ENCODE measurements at regions not wholly inside any gene's neighbourhood (a gene's known extent, or its start where the extent isn't known, plus 50 kb on each side); places are given as distances from the start of the nearest gene placed in this dataset.

DNA sequence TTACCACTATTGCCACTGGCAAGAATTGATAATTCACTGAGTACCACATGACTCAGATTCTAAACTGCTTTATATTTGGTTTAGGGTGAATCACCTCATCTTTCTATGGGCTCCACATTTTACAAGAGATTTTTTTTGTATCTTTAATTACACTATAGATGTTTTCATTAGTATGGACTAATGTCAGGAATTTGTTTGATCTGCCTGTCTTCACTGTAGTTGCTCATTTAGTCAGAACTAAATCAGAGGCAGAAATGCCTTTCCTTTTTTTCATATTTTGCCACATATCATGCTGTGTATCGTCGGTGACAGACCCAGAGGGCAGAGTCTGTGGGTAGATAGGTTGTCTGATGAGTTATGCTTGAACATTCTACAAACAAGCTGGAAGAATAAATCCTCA lies 524.1 kb downstream of the METTL15 start:
- DNase-seq, result no peak

DNA sequence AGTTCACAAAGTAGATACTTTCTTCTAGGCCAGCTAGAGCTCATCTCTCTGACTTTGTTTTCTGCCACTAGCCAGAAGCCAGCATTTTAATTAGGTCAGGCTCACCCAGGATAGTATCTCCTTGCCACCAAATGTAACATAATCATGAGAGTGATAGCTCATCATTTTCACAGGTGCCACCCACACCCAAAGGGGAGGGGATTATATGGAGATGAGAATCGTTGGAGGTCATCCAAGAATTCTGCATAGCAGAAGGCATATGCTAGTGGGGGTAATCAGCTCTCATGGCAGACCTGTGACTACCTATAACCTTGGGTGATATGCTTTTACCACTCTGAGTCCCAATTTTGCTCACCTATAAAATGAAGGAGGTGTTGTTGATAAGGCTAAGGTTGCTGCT lies 523.0 kb downstream of the METTL15 start:
- no peak for DNase-seq

DNA sequence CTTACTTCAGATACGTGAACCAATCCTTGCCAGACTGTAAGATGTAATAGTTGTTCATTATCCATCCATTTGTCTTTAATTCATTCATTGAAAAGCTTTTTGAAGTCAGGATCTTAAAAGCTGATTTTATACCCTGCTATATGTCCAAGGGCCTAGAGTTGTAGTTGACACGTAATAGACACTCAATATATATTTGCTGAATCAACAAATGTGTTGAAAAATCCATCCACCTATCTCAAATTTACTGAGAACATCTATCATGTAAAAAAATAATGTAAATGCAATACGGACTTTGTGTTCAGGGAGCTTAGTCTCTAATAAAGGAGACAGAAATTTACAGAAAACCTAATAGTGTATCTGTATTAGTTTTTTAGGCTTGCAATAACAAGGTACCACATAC lies 521.0 kb downstream of the METTL15 start:
- no peak for DNase-seq

DNA sequence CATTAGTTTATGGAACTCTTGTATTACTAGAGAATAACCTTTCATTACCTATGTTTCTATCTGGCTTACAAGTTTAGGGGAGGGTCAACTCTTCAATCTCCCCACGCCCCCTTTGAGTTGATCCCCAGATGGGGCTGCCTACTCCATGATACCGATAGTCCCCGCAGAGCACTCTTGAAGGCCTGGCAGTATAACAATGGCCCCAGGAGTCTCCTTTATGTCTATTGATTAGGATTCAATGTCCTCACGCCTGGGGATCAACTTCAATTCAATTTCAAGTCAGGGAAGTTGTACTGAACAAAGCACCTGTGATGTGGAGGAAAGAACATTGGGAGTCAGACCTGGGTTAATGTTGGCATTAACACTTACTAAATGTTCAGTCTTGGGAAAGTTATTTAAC lies 520.2 kb downstream of the METTL15 start:
- DNase-seq, result no peak

DNA sequence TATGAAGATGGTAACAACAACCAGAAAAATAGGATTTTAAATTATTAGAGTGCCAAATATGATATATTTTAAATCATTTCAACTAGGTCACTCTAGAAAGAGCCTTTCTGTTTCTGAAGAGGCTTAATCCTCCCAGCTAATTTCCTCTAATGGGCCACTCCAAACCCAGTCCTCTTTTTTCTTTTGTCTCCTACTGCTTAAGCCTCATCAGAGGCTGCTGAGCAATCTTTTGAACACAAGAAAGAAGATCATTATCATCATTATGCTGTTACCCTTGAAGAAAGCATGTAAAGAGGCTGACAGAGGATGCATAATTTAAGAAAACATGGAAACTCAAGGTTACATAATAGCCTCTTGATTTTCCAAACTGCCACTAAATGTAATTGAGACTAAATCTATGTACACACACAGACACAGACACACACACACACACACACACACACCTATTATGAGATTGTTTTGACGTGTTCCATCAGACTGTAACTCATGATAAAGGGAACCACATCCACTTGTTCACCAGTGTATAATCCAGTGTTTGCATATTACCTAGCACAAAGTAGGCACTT lies 519.6 kb downstream of the METTL15 start:
- DNase-seq, result no peak

DNA sequence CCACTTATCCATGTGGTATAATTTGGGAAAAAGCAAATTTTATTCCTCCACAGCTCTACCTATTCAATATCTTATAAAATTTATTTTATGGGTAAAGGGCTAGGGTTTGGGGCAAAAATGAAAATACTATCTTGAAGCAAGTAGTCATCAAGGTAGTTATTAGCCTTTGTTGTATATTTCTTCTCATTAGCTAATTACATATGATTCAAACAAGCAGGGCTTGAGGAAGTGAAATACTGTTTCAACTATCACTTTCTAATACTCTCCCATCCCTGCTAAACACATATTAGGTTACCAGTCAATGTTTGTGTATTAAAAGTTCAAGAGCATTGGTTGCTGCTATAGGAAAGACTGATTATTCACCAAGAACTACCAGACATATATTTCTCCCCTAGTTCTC lies 517.3 kb downstream of the METTL15 start:
- no peak for DNase-seq

DNA sequence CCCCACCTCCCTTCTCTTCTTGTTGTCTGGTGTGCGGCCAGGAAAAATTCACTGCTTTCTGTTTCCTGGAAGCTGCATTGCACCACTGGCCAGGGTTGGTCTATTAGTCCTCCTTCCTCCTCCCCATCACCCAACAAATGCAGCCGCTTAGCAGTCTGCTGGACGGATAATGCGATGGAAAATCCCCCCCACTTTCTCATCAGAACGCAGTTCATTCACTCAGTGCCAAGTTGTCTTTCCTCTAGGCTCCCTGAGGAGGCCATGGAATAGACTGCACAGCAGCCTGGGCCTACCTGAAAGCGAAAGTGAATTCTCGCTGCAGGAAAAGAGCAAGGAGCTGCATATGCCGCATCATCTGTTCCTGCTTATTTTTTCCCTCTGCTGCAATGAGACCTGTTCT lies 513.6 kb downstream of the METTL15 start:
- DNase-seq, result no peak

DNA sequence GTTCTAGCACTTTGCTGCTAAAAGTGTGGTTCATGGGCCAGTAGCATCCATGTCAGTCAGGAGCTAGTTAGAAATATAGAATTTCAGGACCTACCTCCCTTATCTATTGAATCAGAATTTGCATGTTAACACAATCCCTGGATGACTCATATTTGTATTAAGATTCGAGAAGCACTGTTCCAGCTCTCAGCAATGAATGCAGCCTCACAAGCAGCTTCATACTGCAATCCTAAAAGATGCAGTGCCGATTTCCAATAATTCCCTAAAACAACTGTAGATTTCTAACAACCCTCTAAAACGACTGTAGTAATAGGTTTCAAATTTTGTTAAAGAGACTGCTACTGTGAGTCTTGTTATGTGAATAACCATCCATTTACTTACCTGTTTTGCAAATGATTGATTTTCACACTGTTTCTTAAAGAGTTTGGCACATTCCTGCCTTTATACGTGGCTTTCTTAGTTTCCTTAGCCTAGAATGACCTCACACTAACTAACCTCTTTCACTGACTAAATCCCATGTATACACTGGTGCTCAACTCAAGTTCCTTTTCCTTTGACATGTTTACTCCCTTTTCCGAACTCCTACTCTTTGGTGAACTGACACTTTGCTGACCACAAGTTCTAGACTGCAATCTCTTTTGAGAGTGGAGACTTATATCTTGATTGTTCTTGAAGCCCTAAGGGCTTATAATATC lies 511.8 kb downstream of the METTL15 start:
- no peak for DNase-seq

DNA sequence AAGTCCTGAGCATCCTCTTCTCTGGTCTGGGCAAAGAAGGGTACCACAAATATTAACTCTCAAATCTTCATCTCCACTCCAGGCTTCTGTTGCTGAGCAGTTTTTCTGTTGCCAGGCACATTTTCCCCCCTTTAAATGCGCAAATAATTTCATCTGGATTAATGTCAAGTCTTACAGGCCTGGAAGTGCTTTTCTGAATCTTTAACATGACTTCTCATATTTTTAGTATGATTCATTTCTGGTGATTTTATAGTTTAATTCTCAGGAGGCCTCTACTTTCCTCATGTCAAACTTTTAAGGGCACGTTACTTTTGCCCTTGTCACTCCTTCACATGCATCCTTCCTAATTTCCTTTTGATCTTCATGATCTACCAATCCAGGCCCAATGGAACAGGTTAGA lies 510.2 kb downstream of the METTL15 start:
- no peak for DNase-seq

DNA sequence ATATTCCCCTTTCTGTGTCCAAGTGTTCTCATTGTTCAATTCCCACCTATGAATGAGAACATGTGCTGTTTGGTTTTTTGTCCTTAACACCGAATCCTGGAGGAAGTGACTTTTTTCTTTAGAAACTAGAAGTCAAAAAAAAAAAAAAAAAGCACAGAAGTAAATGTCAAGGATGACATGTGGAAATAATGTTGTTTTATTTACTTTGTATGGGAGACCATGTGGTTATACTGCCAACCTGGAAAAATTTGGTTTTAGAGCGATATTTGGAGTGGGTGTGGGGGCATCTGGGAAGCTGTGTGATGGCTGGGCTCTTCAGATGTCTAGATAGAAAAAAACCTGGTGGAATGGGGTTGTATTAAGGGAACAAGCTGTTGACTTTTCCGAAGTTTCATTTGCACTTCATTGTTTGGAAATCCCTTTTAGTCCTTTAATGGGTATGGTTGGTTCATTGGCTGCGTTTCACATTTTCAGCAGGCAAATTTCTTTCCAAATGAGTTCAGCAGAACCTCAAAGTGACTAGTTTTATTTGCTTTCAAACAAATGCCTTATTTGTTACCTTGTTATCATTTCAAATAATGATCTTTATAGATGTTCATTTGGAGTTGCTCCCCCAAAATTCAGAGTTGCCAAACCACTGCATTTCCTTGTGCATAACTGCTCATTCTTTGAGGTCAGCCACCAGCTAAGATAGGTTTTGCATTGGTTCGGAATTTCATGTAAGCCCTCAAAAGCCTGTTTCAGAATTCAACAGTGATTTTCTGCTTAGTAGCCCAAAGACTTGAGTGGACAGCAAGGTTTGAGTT lies 508.2 kb downstream of the METTL15 start:
- no peak for DNase-seq

DNA sequence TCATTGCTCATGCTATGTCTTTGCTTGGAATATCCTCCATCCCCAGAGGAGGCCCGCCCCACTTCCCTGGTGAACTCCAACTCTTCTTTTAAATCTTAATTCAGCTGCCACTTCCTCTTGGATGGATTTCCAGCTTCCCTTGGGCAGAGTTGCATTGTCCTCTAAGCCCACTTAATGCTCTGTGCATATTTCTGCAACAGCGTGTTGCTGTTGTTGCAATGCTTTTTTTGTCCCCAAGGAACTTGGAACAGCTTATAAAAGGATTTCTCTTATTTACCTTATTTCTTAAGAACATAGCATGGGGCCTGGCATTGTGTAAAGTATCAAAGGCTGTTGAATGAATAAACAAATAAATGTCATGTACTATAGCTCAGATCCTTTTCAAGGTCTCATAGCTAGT lies 507.4 kb downstream of the METTL15 start:
- no peak for DNase-seq

DNA sequence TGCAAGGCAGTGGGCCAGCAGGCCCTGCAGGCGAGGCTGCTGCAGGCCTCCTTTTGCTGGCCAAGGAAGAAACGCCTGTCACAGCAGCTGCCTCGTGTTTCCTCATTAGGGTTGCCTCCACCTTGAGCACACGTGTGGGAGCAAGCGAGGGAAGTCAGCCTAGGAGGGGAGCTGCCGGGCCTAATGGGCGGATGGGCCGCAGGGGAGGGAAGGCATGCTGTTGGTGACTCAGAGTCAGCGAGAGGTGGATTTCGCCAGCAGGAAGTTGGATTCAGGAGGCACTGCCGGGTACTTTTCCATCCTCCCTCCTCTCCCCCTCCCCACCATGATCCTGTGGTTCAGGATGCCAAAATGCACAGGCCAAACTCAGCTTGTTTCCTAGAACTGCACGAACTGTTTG lies 498.7 kb downstream of the METTL15 start:
- DNase-seq, result no peak

DNA sequence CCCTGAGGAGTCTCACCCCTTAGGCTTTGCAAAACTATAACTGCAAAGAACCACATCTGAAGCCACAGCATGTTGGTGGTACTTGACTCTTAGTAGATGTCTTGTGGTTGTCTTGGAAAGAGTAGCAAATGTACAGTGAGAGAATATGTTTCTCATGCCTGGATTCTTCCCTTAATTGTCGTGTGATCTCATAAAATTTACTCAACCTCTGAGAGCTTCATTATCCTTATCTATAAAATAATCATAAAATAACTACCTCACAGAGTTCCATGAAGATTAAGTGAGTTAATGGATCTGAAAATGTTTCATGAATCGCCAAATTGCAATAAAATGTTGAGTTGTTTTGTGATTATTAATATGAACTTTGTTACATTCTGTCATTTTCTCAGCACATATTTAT lies 491.5 kb downstream of the METTL15 start:
- no peak for DNase-seq

DNA sequence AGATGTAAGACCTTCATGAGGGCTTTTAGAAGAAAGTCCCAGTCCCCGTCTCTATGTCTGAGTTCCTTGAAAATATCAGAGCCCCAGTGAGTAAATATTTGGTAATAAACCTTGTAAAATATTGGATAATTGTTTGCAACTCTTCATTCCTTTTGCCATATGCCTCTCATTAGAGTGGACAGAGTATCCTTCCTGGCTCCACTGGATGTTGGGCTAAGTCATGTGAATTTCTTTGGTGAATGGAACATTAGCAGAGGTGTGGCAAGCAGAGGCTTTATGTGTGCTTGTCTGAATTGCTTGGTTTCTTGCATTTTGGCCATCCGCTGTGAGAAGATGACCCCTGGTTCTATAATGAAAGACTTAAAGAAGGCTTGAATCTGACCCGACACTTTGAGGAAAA lies 490.3 kb downstream of the METTL15 start:
- no peak for DNase-seq

DNA sequence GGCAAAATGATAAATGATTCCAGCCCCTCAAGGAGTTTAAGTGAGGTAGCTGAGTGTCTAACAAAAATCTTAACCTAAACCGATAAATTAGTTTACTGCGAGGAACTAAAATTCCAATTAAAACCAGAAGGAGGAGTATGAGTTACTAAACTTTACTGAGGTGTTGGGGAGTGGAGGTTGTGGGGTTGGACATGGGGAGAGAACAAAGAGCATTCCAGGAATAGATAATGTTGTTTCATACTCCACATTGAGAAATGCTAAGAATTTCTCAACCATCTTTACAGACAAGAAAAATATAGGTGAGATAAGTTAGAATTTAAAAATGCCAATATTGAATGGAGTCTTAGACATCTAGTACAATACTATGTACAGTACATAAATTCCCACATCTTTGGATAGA lies 488.6 kb downstream of the METTL15 start:
- no peak for DNase-seq

DNA sequence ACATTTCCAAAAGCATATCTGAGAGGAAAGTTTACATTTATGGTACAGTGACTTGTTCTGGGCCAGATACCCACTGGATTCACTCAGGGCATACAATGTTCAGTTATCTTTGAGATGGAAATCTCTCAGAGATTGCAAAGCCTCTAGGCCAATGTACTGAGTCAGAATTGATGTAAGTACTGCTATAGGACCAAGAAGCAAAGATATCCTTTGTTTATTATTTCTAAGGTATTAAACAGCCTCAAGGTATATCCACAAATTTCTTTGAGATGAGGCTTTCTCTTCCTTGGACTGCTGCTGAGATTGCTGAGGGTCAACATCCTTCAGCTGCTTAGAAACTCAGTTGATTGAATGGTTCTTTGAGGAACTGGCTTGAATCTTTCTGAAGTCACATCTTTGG lies 484.0 kb downstream of the METTL15 start:
- DNase-seq, result no peak

DNA sequence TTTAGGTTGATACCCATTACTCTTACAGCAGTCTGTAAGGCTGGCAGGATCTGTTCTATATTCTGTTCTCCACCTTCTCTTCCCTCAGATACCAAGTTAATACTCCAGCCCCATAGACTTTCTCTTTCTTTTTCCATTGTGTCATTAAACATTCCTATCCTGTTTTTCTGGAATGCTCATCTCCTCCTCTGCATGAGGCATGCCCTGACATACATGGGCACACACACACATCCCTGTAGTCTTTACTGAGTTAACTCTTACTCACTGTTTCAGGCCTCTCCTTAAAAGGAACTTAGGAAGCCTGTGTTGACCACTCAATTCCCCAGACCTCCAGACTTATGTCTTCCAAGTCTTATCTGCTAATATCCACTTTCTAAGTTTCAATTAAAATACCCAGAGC lies 476.8 kb downstream of the METTL15 start:
- DNase-seq, result no peak

DNA sequence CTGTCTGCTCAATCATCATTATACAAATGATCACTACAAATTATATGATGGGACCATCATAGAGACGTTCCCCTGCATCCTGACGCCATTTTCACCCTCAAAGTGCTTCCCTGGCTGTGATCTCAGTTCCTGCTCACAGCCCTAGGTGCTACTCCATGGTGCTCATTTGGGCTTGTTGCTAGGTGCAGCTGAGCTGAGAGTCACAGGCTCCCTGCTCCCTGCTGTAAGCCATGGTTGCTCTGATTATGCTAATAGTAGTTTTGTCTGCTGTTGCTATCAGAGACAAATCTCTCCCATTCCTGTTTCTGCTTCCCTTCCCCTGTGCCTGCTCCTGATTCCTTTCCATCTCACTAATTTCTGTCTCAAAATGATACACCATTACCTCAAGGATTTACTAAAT lies 474.3 kb downstream of the METTL15 start:
- DNase-seq, result no peak

DNA sequence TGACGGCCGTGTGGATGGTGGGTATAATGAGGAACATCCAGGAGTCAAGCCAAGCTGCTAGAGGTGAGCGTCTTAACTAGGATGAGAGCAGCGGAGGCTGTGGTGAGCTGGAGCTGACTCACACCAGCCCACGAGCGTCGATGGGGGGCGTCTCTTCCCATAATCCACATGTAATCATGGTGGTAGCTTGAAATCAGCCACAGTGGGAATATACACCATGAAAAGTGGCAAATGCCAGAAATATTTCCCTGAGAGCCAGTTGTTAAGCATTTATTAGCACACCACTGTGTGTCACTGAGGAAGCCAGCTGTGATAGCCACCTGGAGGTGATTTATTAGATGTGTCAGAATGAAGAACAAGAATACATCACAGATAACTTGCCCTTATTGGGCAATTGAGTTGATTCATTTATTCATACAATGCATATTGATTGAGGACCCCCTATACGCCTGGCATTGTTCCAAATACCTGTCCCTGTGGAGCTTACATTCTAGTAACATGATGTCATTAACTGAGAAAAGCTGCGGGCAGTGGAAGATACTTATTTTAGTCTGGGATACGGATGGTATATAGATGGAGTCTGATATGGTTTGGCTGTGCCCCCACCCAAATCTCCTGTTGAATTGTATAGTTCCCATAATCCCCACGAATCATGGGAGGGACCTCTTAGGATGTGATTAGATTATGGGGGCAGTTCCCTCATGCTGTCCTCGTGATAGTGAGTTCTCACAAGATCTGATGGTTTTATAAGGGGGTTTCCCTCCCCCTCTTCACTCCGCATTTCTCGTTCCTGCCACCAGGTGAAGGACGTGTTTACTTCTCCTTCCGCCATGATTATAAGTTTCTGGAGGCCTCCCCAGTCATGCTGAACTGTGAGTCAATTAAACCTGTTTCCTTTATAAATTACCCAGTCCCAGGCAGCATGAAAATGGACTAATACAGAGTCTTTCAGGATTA lies 473.4 kb downstream of the METTL15 start:
- no peak for DNase-seq

DNA sequence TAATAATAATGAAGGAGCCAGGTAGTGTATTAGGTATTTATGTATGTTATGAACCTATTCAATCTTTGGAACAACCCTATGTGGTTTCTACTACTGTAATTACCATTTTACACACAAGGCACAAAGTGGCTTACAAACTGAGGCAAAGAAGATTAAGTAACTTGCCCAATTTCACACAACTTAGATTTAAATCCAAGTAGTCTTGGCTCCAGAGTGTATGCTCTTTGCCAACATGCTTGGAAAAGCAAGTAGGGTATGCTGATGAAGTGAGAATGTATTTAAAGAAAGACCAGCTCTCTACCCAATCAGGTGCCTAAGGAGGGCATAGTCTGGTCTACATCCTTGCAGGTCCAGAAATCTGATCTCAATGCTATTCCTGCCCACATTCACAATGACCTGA lies 463.2 kb downstream of the METTL15 start:
- no peak for DNase-seq

DNA sequence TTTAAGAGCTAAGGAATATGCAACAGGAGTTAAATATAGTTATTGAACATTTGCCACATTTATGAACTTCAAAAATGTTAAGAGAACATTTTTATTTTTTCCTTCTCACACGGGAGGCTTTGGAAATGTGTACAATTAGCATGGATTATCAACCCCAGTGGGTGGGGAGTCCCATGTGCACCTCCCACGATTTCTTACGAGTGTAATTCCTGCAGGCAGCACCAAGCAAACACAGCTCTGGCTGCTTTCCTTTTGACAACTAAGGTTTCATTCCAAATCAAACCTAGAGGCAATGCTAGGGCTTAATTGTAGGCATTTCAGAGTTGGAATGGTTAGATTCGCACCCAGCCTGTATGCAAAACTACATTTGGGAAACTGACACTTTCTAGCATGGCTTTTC lies 460.9 kb downstream of the METTL15 start:
- no peak for DNase-seq

DNA sequence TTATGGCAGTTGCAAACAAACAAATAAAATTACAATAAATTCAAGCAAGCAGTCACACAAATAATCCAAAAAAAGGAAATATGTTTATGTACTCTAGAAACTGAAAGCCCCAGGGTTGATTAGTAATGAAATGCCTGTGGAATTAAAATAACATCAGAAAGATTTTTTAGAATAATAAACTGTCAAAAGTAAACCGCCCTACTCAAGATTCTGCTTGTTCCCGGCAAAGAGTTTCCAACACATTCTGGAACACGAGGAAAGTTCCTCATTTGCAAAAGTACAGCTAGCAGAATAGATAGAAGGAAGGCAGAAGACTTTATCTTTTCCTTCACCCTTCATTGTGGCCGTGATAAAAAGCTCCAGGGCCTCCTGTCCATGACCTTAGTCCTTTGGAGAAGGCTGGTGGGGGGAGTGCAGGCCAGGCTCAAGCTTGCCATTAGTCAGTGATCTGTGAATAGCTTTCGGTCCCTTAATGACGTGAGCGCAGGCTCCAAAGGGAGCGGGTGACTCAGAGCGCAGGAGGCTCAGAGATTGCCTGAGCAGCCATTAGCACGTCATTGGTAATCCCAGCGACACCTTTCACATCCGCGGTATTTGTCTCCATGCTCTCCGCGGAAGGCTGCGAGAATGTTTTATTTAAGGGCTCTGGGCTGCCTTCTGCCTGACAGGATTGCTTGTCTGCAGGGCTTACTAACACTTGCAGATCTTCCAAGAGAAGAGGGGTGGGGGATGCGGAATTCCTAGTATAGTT lies 458.3 kb downstream of the METTL15 start:
- no peak for DNase-seq

DNA sequence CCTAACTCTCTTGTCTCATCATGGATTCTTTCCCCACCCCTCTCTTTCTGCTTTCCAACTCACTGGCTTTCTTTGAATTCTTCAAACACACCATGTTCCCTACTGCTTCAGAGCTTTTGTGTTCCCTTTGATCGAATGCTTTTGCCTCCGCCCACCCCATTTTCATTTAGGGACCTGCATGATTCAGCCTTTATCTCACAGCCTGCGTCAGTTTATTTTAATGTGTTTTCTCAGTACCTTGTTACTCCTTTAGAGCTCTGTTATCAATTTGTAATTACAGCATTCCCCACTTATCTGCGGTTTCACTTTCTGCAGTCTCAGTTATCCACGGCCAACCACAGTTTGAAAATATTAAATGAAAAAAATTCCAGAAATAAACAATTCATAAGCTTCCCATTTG lies 451.3 kb downstream of the METTL15 start:
- no peak for DNase-seq
